Activated T-cell treated with anti-CD3 and anti-CD28 coated beads for 1 hour (primary cell): ENCODE measurements at regions not wholly inside any gene's neighbourhood (a gene's known extent, or its start where the extent isn't known, plus 50 kb on each side); places are given as distances from the start of the nearest gene placed in this dataset.

Experiments used
- DNase-seq: peaks from one replicate; pipeline ENCODE4 v3.0.0-alpha.2; 2020; ENCODE audit warnings: low read depth

GRCh38 chr22:49567899-49568750, 259.5 kb downstream of the BRD1 start:
- DNase-seq, result no peak

GRCh38 chr22:49566693-49567092, 261.0 kb downstream of the BRD1 start:
- DNase-seq, result no peak

GRCh38 chr22:49566141-49566541, 261.5 kb downstream of the BRD1 start:
- DNase-seq, result no peak

GRCh38 chr22:49565516-49565855, 262.2 kb downstream of the BRD1 start:
- DNase-seq, result no peak

- no peak for DNase-seq
These were observed 262.8 kb downstream of the BRD1 start for GRCh38 chr22:49564666-49565515.

- DNase-seq, result no peak
These were observed 263.6 kb downstream of the BRD1 start for GRCh38 chr22:49564054-49564453.

- DNase-seq, result no peak
These were observed 264.9 kb downstream of the BRD1 start for GRCh38 chr22:49562685-49563249.

- no peak for DNase-seq
These were observed 265.7 kb downstream of the BRD1 start for GRCh38 chr22:49561976-49562375.

GRCh38 chr22:49561338-49561737, 266.3 kb downstream of the BRD1 start:
- DNase-seq, result no peak

- no peak for DNase-seq
These were observed 272.1 kb downstream of the BRD1 start for GRCh38 chr22:49555526-49555925.

- no peak for DNase-seq
These were observed 272.9 kb downstream of the BRD1 start for GRCh38 chr22:49554741-49555140.

GRCh38 chr22:49554296-49554625, 273.4 kb downstream of the BRD1 start:
- no peak for DNase-seq

GRCh38 chr22:49553518-49554295, 274.0 kb downstream of the BRD1 start:
- DNase-seq, result no peak

GRCh38 chr22:49553076-49553475, 274.6 kb downstream of the BRD1 start:
- DNase-seq, result no peak

GRCh38 chr22:49551897-49552614, 275.6 kb downstream of the BRD1 start:
- no peak for DNase-seq

GRCh38 chr22:49551446-49551845, 276.2 kb downstream of the BRD1 start:
- DNase-seq, result no peak

- no peak for DNase-seq
These were observed 276.8 kb downstream of the BRD1 start for GRCh38 chr22:49550766-49551362.

GRCh38 chr22:49550141-49550430, 277.6 kb downstream of the BRD1 start:
- no peak for DNase-seq

- no peak for DNase-seq
These were observed 278.2 kb downstream of the BRD1 start for GRCh38 chr22:49549256-49550140.
